Activated naive CD4-positive, alpha-beta T cell treated with anti-CD3 and anti-CD28 coated beads for 36 hours (primary cell): ENCODE measurements at regions not wholly inside any gene's neighbourhood (a gene's known extent, or its start where the extent isn't known, plus 50 kb on each side); places are given as distances from the start of the nearest gene placed in this dataset.
"Not testable (repeated sequence)": the region's sequence is repeated elsewhere in the genome, so short reads cannot be mapped to it uniquely, and the experiment has no call there.

Experiments
- CTCF ChIA-PET: fragments of 350-600 bp; sonication (Branson Sonifier 250); formaldehyde crosslinking; loops from one replicate; lab custom pipeline; 2021; ENCODE audit warnings: antibody characterized with exemption; lab: Charles Lee
- DNase-seq: peaks from one replicate; pipeline ENCODE4 v3.0.0-alpha.2; 2020
- H3K27ac Mint-ChIP-seq: one replicate; pipeline ENCODE4 v1.8.0; 2021; ENCODE audit warnings: mild to moderate bottlenecking, mixed read lengths
- H3K27me3 Mint-ChIP-seq: one replicate; pipeline ENCODE4 v1.8.0; 2021; ENCODE audit warnings: low read depth, mixed read lengths
- H3K36me3 Mint-ChIP-seq: one replicate; pipeline ENCODE4 v1.8.0; 2021; ENCODE audit warnings: low read depth, mixed read lengths
- H3K4me1 Mint-ChIP-seq: one replicate; pipeline ENCODE4 v1.8.0; 2021; ENCODE audit warnings: low read depth, mixed read lengths
- H3K4me3 Mint-ChIP-seq: one replicate; pipeline ENCODE4 v1.8.0; 2021; ENCODE audit warnings: mild to moderate bottlenecking, moderate library complexity, mixed read lengths
- H3K9me3 Mint-ChIP-seq: one replicate; pipeline ENCODE4 v1.8.0; 2021; ENCODE audit warnings: mixed read lengths
- intact Hi-C: fragments of 100-400 bp; cut with micrococcal nuclease; formaldehyde crosslinking; loops from one replicate; pipeline ENCODE4 v1.15.1; 2023

DNA sequence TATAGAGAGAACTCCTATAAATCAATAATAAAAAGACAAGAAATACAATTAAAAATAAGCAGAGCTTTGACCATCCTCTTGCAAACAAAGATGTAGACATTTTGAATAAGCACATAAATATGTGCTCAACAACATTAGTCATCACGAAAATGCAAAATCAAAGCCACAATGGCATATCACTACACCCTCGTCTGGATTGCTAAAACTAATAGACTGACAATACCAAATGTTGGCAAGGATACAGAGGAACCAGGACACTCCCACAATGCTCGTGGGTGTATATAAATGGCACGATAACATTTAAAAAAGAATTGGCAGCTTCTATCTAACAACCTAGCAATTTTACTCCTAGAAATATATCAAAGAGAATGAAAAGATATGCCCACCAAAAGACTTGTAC, 530.8 kb downstream of the HAPSTR1 start:
- intact Hi-C loops: no loop called here
- Mint-ChIP-seq H3K27ac (no peak overlapping the region), H3K9me3 (no peaks in the 10 kb centered on the region), H3K4me1 (no peaks in the 10 kb centered on the region), H3K36me3 (no peaks in the 10 kb centered on the region), H3K27me3 (peaks cover 2% of the 10 kb centered on the region), H3K4me3 (no peak overlapping the region)
- DNase-seq: no peak
- CTCF ChIA-PET: no interaction called here

- DNase-seq: no peak
- no peaks in the 10 kb centered on the region for H3K36me3 Mint-ChIP-seq
- H3K4me1 Mint-ChIP-seq: no peaks in the 10 kb centered on the region
- CTCF ChIA-PET: interaction anchor here (0.6 to 0.7 kb wide), 2 partner anchors 33 to 230 kb away, joined by 3 to 8 read pairs; no protein-coding TSS in a partner anchor
- intact Hi-C loops: no loop called here
- H3K4me3 Mint-ChIP-seq: no peak overlapping the region
- H3K9me3 Mint-ChIP-seq: no peaks in the 10 kb centered on the region
- H3K27me3 Mint-ChIP-seq: peaks cover 2% of the 10 kb centered on the region
- no peak overlapping the region for H3K27ac Mint-ChIP-seq
Measured at GRCh38 chr16:9625122-9625521, 533.7 kb downstream of the HAPSTR1 start.

GRCh38 chr16:9627427-9627826, 536.0 kb downstream of the HAPSTR1 start:
- Mint-ChIP-seq H3K36me3 (no peaks in the 10 kb centered on the region), H3K4me3 (no peak overlapping the region), H3K4me1 (no peaks in the 10 kb centered on the region), H3K27ac (no peak overlapping the region), H3K9me3 (peaks cover 3% of the 10 kb centered on the region), H3K27me3 (peaks cover 2% of the 10 kb centered on the region)
- CTCF ChIA-PET: no interaction called here
- no peak for DNase-seq
- intact Hi-C loops: no loop called here

DNA sequence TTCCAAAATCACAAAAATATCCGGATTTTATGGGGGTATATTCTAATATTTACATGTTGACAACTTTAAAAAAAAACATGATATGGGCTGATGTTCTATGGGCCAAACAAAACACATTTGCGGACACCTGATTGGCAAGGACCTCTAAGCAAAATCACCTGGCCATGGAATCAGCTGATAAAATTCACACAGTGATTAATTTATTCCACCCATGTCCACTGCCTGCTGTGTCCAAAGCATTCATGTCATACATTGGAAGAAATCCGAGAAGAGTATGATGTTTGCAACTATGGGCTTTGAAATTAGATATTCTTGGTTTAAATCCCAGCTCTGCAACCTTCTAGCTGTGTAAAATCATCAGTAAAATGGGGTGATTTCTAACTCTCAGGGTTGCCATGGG, 538.7 kb downstream of the HAPSTR1 start:
- CTCF ChIA-PET: no interaction called here
- H3K36me3 Mint-ChIP-seq: no peaks in the 10 kb centered on the region
- no peak overlapping the region for H3K27ac Mint-ChIP-seq
- peaks cover 2% of the 10 kb centered on the region for H3K27me3 Mint-ChIP-seq
- DNase-seq: no peak
- intact Hi-C loops: no loop called here
- no peak overlapping the region for H3K4me3 Mint-ChIP-seq
- peaks cover 7% of the 10 kb centered on the region for H3K9me3 Mint-ChIP-seq
- no peaks in the 10 kb centered on the region for H3K4me1 Mint-ChIP-seq

DNA sequence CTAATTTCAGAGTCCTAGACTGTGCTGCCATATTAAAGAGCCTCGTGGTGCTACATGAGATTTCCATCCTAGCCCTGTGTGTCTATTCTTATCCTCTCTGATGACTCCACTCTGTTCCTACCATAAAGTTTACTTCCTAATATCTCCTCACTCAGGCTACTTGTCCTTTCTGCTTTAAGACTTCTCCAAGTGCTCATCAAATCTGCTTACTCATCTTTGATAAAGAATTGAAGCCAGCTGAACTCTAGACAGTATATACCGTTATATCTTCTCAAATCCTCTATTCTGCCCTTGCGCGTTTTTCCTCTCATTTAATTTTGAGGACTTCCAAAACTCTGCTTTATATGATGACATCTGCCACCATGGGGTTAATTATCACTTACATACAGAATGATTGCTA, 539.5 kb downstream of the HAPSTR1 start:
- intact Hi-C loops: no loop called here
- Mint-ChIP-seq H3K4me3 (no peak overlapping the region), H3K9me3 (peaks cover 7% of the 10 kb centered on the region), H3K27me3 (peaks cover 2% of the 10 kb centered on the region), H3K4me1 (no peaks in the 10 kb centered on the region), H3K36me3 (no peaks in the 10 kb centered on the region), H3K27ac (no peak overlapping the region)
- CTCF ChIA-PET: interaction anchor here (0.8 kb wide), 1 partner anchor 17 kb away, joined by 4 read pairs; no protein-coding TSS in a partner anchor
- no peak for DNase-seq

DNA sequence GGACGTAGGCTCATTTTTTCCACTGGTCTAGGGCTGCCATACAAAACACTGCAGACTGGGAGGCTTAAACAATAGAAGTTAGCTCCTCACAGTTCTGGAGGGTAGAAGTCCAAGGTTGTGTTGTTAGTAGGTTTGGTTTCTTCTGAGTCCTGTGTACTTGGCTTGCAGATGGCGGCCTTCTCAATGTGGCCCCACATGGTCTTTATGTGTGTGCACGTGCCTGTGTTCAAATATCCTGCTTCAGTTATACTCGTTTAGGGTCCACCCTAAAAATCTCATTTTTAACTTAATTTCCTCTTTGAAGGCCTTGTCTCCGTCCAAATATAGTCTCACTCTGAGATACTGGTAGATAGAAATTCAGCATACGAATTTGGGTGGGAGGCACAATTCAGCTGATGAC, 542.4 kb downstream of the HAPSTR1 start:
- DNase-seq: no peak
- Mint-ChIP-seq H3K27me3 (no peaks in the 10 kb centered on the region), H3K27ac (no peak overlapping the region), H3K4me1 (no peaks in the 10 kb centered on the region), H3K36me3 (no peaks in the 10 kb centered on the region), H3K4me3 (no peak overlapping the region), H3K9me3 (peaks cover 8% of the 10 kb centered on the region)
- CTCF ChIA-PET: no interaction called here
- intact Hi-C loops: no loop called here

DNA sequence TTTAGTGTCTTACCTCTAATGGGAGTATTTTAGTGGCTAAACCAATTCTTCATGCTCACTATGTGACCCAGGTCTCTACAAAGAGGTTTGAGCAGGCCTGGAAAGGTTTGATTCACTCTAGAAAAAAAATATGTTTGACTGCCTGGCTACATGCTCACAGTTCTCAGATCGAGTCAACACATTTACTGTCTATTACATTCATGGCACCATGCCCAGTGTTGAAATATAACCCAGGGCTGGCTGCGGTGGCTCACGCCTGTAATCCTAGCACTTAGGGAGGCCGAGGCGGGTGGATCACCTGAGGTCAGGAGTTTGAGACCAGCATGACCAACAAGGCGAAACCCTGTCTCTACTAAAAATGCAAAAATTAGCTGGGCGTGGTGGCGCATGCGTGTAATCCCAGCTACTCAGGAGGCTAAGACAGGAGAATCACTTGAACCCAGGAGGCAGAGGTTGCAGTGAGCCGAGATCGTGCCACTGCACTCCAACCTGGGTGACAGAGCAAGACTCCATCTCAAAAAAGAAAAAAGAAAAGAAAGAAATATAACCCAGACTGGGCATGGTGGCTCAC, 543.8 kb downstream of the HAPSTR1 start:
- H3K4me3 Mint-ChIP-seq, H3K27ac Mint-ChIP-seq, intact Hi-C loops, H3K36me3 Mint-ChIP-seq, H3K4me1 Mint-ChIP-seq, DNase-seq, H3K9me3 Mint-ChIP-seq, CTCF ChIA-PET, H3K27me3 Mint-ChIP-seq: not testable (repeated sequence)

GRCh38 chr16:9644258-9644657, 538.0 kb downstream of the GRIN2A start:
- Mint-ChIP-seq H3K9me3 (peaks cover 2% of the 10 kb centered on the region), H3K4me3 (no peak overlapping the region), H3K4me1 (no peaks in the 10 kb centered on the region), H3K36me3 (no peaks in the 10 kb centered on the region), H3K27me3 (peaks cover 6% of the 10 kb centered on the region), H3K27ac (no peak overlapping the region)
- intact Hi-C loops: no loop called here
- DNase-seq: no peak
- CTCF ChIA-PET: no interaction called here

DNA sequence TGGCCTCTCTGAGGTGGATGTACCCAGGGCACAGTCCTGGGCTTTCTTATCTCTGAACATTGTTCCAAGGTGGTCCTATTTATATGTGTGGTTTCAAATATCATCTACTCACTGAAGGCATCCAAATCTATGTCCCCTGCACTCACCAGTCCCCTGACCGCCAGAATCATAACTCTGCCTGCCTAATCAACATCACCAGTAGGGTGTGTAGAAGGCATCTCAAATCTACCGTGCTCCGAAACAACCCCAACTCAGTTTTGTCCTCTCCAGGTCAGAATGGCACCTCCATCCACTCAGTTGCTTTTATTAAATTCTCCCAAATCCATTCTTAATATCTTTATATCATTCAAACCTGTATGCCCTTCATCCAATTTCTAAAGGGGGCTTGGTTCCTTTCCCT, 536.3 kb downstream of the GRIN2A start:
- no peak for DNase-seq
- CTCF ChIA-PET: no interaction called here
- Mint-ChIP-seq H3K4me3 (no peak overlapping the region), H3K36me3 (no peaks in the 10 kb centered on the region), H3K9me3 (peaks cover 2% of the 10 kb centered on the region), H3K27me3 (peaks cover 6% of the 10 kb centered on the region), H3K27ac (no peak overlapping the region), H3K4me1 (no peaks in the 10 kb centered on the region)
- intact Hi-C loops: no loop called here

GRCh38 chr16:9647981-9648701, 534.1 kb downstream of the GRIN2A start:
- intact Hi-C loops: no loop called here
- H3K27ac Mint-ChIP-seq: no peak overlapping the region
- CTCF ChIA-PET: interaction anchor here (0.5 to 1.0 kb wide), 3 partner anchors 17 to 481 kb away, joined by 3 to 4 read pairs (median 3); no protein-coding TSS in a partner anchor
- H3K9me3 Mint-ChIP-seq: peaks cover 4% of the 10 kb centered on the region
- H3K4me3 Mint-ChIP-seq: no peak overlapping the region
- H3K27me3 Mint-ChIP-seq: peaks cover 6% of the 10 kb centered on the region
- DNase-seq: no peak
- H3K4me1 Mint-ChIP-seq: no peaks in the 10 kb centered on the region
- no peaks in the 10 kb centered on the region for H3K36me3 Mint-ChIP-seq

- CTCF ChIA-PET: no interaction called here
- DNase-seq: no peak
- H3K4me3 Mint-ChIP-seq: no peak overlapping the region
- intact Hi-C loops: no loop called here
- peaks cover 4% of the 10 kb centered on the region for H3K9me3 Mint-ChIP-seq
- H3K27me3 Mint-ChIP-seq: peaks cover 3% of the 10 kb centered on the region
- no peaks in the 10 kb centered on the region for H3K36me3 Mint-ChIP-seq
- H3K27ac Mint-ChIP-seq: no peak overlapping the region
- no peaks in the 10 kb centered on the region for H3K4me1 Mint-ChIP-seq
Measured at GRCh38 chr16:9650284-9650683, 531.9 kb downstream of the GRIN2A start.

DNA sequence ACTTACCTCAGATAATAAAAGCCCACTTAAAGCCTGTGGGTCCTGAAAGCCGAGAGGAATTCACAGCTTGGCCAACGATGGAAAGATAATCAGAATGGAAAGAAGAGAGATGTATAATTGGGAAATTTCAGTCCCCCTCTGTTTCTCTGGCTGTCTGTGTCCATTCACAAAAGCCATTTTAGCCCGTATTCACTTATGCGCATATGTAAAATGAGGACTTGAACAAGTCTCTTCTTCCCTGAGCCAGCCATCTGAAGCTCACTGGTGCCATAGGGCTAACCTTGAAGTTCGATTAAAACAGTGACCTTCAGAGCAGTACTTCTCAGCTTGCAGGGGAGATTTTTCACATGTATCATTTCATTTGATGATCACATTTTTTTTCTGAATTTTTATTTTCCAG, 527.2 kb downstream of the GRIN2A start:
- no peak overlapping the region for H3K27ac Mint-ChIP-seq
- DNase-seq: no peak
- peaks cover 2% of the 10 kb centered on the region for H3K9me3 Mint-ChIP-seq
- H3K4me1 Mint-ChIP-seq: no peaks in the 10 kb centered on the region
- intact Hi-C loops: no loop called here
- CTCF ChIA-PET: no interaction called here
- no peak overlapping the region for H3K4me3 Mint-ChIP-seq
- H3K36me3 Mint-ChIP-seq: no peaks in the 10 kb centered on the region
- no peaks in the 10 kb centered on the region for H3K27me3 Mint-ChIP-seq

DNA sequence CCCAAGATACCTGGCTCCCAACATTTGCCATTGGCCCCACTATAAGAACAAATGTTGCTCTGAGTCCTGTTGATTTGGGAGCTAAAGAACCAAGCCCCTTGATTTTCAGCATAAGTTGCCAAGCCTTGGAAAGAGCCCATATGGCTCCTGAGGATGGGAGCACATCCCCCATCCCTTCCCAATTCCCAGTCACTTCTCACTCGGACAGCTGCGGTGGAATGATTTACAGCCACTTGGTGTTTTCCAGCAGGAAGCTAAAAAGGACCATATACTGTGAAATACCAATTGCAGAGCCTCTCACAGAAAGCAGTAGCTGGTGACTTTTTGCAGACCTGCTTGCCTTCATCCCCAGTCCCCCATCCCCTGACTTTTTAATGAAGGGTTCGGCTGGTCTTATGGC, 524.6 kb downstream of the GRIN2A start:
- Mint-ChIP-seq H3K9me3 (no peaks in the 10 kb centered on the region), H3K4me3 (no peak overlapping the region), H3K4me1 (no peaks in the 10 kb centered on the region), H3K36me3 (no peaks in the 10 kb centered on the region), H3K27me3 (no peaks in the 10 kb centered on the region), H3K27ac (no peak overlapping the region)
- no peak for DNase-seq
- CTCF ChIA-PET: no interaction called here
- intact Hi-C loops: no loop called here
